EL (cell line): ENCODE measurements at regions not wholly inside any gene's neighbourhood (a gene's known extent, or its start where the extent isn't known, plus 50 kb on each side); places are given as distances from the start of the nearest gene placed in this dataset.

ENCODE experiments used
- DNase-seq: peaks from one replicate; pipeline ENCODE4 v3.0.0-alpha.2; 2016

DNA sequence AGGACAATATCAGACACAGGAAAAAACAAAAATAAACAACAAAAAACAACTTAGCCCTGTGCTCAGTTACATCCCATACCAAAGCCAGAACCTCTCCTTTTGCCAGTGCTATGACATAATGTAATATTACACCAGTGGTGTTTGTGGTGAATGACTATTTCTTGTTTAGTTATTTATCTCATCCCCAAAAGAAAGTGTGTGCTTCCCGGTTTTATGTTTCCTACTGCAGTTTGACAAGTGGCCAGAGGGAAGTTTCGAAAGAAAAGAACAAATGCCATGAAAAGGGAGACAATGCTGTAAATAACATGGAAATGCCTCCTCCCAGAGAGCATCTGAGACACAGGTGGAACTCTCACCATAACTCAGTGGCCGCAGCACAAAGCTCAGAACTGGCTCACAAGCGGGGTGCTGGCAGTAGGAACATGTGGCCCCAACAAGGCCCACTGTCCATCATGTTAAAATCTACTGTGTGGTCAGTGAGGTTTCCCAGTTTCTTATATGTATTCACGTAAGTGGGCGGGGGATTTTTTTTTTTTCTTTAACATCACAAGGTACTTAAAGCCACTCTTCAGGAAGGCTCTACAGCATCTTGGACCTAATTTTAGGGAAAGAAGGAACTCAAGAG lies 158.2 kb downstream of the BARHL2 start:
- DNase-seq: no peak

GRCh38 chr1:90558126-90558525 lies 159.0 kb downstream of the BARHL2 start:
- DNase-seq: no peak

DNA sequence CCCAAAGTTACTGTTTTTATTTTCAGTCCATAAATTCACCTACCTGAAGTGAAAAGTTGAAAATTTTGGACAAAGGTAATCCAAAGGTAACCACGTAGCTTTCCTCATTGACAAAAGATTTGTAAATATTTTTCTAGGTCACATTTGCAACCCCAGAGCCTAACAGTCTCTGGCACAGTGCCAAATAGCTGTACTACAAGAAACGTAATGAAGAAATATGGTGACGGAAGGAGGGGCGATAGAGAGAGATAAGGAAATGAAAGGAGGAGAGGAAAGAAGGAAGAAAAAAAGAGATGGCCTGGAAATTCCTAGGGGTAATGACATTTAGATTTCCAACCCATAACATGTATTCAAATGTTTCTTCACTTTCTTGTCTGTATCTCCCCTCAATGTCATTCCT lies 159.4 kb downstream of the BARHL2 start:
- no peak for DNase-seq

DNA sequence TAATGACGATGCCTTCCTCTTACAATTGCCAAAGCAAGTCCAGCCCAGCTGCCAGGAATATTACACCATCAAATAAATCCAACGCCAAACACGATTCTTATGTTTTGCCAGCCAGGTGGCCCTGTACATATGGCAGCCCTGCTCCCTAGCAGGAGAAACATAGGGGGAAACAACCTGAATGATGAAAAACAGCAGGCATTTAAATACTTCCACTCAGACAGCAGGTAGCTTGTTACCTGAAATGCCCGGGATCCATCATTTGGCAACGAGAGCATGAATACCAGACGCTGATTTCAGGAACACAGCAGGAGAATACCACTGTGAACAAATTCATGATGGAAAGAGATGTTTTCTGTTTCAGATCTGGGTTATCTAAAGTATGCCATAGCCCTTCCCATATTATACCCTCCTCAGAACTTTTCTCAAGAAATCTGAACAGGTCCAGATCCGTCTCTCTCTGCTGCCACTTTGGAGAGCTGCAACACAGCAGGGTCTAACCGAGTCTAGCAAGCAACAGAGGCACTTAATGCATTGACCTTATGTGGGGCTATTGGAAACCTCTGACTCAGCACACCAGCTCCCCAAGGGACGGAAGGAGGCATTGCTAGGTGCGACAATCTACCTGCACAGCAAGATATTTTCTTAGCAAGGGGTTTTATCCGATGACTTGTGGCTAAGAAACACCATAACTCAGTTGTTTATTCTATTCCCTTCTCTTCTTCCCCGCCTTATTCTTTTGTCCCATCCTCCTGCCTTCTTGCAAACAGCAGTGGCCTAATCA lies 166.3 kb downstream of the BARHL2 start:
- DNase-seq: no peak

DNA sequence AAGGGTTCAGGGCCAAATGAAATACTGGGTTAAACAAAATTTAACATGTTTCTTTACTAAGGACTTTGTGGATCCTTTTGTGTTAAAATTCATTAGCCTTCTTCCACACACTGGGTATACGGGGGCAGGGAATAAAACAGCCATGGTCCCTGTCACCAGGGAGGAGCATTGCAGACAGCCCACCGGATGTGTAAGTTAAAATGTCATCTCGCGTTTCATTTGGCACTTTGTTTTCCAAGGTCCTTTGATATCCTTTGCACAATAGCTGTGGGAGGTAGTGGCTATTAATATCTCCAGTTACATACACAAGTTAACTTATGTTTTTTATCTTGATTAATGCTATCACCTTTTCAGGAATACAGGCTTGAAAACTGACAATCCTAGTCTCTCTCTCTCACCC lies 172.7 kb downstream of the BARHL2 start:
- no peak for DNase-seq

GRCh38 chr1:90537606-90538362 lies 179.3 kb downstream of the BARHL2 start:
- DNase-seq: no peak

GRCh38 chr1:90534663-90535295 lies 182.3 kb downstream of the BARHL2 start:
- no peak for DNase-seq

- no peak for DNase-seq
Measured at GRCh38 chr1:90534116-90534515, 183.0 kb downstream of the BARHL2 start.

DNA sequence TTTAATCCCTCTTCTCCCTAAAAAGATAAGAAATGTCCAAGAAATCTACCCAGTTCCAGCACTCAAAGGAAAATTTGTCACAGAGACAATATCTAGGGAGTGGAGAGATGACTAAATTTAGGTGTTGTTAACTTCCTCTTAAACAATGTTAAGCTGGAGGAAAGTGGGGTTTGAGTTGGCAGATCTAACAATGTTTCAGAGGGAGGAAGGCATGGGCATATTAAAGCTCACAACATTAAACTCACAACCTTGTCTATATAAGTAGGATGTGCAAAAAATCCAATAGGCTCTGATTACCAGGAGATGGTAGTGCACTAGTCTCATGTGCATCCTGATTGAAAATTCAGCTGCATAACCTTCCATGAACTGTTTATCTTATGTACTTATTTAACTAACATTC lies 190.1 kb downstream of the BARHL2 start:
- no peak for DNase-seq

DNA sequence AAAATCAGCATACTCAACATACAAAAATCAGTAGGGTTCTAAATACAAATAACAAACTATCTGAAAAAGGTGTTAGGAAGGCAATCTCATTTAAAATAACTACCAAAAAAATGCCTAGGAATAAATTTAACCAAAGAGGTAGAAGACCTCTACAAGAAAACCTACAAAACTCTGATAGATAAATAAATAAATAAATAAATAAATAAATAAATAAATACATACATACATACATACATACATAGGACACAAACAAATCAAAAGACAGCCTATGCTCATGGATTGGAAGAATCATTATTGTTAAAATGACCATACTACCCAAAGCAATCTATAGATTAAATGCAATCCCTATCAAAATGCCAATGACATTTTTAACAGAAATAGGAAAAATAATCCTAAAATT lies 194.7 kb downstream of the BARHL2 start:
- DNase-seq: no peak

DNA sequence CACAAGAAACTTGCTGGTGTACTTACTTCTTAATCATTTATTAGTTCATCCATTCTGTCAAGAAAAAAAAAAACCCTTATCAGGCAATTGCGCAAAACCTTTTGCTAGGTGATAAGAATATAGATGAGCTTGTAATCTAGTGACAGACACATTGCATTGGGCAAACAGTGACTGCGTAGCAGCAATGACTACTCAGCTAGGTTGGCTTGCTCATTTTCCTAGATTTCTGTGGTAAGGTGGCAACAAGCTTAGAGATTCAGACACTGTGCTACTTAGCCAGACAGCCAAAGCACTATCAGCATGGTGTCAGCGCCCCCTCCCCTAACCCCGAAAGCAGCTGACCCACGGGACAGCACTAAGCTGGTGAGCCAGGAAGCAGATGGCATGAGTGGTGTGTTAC lies 203.1 kb downstream of the BARHL2 start:
- no peak for DNase-seq

GRCh38 chr1:90512441-90512840 lies 204.7 kb downstream of the BARHL2 start:
- no peak for DNase-seq

GRCh38 chr1:90510143-90510542 lies 207.0 kb downstream of the BARHL2 start:
- no peak for DNase-seq

- DNase-seq: no peak
Measured at GRCh38 chr1:90509225-90510048, 207.7 kb downstream of the BARHL2 start.

DNA sequence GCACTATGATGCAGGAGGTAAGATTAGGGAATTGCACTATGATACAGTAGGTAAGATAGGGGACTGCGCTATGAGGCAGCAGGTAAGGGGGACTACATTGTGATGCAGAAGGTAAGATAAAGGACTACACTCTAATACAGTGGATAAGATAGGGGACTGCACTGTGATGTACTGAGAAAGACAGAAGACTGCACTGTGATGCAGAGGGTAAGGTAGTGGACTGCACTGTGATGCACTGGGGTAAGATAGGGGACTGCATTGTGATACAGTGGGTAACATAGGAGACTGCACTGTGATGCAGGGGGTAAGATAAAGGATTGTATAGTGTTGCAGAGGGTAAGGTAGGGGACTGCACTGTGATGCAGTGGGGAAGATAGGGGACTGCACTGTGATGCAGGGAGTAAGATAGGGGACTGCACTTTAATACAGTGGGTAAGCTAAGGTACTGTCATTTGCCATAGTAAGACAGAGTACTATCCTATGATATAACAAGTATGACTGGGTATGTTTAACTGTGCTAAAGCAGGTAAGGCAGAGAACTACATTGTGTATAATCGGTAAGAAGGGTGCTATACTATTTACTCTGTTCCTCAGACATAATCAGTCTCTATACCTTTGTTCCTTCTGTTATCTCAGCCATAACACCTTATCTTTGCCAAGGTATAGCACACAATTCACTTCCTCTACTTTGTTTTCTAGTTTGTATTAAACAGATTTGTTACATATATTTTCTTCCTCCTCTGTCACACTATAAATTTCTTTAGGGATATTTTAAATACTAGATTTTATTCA lies 208.5 kb downstream of the BARHL2 start:
- DNase-seq: no peak

GRCh38 chr1:90507173-90507572 lies 209.9 kb downstream of the BARHL2 start:
- DNase-seq: no peak

DNA sequence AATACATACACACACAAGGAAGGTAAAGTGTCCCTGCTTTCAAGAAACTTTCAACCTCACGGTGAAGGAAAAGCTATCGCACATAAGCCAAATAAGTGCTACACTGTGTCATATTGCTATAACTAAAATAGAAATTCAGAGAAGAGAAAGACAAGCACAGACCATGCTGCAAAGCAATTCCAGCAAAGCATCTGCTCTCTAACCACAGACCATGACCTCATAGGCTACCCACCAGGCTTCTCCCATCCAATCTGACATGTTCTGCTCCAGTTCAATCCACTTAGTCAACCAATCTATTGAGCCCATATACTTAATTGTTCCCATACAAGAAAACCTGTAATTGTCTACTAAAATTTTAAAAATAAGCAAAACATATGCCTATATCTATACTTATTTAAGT lies 211.3 kb downstream of the BARHL2 start:
- no peak for DNase-seq

DNA sequence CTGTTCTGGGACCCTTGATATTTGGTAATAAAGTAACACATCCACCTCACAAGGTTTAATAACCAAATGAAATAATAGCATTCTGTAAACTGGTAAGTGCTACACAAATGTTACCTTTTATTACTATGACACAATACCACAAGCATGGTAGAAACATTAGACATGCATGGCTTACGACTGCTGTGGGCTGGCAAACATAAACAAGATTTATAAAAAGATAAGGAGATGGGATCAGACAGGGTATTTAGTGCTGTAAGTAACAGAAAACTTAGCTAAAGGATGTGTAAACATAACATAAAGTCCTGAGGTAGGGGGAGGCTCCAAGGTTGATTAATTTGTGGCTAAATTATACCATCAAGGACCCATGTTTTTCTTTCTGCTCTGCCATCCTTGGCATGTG lies 212.6 kb downstream of the BARHL2 start:
- DNase-seq: no peak

DNA sequence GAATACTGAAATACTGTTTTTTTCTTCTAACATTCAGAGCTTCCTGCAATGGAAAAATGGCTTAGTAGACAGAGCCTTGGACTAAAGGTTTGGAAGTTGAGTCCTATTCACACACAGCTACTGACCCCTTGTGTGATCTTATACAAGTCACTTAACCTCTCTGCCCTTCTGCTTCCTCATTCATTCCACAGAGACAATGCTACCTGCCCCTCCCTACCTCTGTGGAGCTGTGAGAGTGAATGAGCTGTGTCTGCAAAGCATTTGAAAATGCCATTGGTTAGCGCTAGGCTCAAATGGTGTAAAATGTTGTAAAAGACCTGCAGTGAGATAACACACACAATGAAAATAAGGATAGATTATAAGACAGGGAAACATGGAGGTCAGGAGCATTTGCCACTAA lies 214.4 kb downstream of the BARHL2 start:
- no peak for DNase-seq

DNA sequence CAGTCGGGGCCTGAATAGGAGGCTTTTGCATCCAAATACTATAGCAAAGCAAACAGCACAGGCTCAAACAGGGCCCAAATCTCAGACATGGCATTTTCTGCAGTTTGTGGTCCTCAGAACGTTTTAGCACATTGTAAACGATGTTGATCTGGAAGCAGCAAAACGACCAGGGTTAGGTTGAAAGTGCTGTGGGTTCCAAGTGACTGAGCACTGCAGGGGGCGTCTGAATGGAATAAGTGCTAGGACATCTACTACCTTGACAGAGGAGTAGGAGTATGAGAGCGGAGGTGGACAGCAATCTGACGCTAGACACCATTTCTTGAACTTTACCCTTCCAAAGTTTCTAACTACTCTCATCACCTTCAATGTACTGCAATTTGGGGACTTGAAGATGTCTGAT lies 214.9 kb downstream of the BARHL2 start:
- no peak for DNase-seq

DNA sequence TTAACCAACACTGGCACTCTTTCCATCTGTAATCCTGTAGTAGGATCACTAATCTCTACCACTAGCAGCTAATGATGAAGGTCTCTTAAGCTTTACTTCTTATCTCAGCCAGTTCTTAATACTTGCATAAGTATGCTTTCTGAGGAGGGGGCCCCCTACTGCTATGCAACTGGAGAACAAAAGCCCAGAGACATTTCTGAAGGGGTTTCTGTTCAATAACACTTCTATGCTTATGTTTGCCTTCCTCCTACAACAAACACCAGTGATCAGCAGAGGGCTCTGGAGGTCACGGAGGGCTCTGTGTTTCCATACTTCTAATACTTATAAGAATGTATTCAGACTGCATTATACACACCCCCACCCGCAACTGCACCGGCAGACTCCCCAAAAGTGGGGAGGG lies 215.8 kb downstream of the BARHL2 start:
- no peak for DNase-seq

GRCh38 chr1:90494748-90495282 lies 222.3 kb downstream of the BARHL2 start:
- DNase-seq: no peak
